ENCODE measurements at regions not wholly inside any gene's neighbourhood (a gene's known extent, or its start where the extent isn't known, plus 50 kb on each side); places are given as distances from the start of the nearest gene placed in this dataset.

DNA sequence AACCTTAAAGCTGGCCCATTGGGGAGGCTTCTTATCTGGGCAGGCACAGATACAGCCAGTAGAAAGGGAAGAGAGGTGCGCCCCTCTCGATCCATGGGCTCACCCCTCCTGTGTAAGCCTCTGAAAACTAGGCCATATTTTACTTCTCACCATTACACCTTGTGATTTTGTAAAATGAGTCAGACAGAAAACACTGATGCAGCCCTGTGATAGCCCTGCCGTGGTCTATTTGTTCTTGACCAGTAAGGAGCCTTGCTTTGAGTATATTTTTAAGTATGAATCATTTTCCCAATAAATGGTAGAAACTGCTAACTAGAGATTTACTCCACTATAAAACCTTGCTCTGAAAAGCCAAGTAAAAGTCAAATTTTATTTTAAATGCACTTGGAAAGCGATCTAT lies 329.8 kb upstream of the MBL2 start:
- CTCF ChIA-PET, result no interaction called here
- Histone ChIP-seq H3K4me2 (ENCODE audit: low read length) (no peak overlapping the region), H3K4me3 (replicated peaks in 1 of 2; ENCODE audit: low read depth in 1 of 2, low read length in 2 of 2) (no peak overlapping the region), H2AFZ (ENCODE audit: low read depth, low read length, poor library complexity, severe bottlenecking) (no peak overlapping the region), H3K9me2 (ENCODE audit: insufficient read depth) (no peaks in the 10 kb centered on the region), H3K27me3 (ENCODE audit: insufficient read depth, low read length) (no peaks in the 10 kb centered on the region), H3K79me2 (ENCODE audit: insufficient read depth, low read length) (no peaks in the 10 kb centered on the region), H3K27ac (ENCODE audit: low read depth, low read length) (no peak overlapping the region), H4K20me1 (ENCODE audit: insufficient read depth) (no peaks in the 10 kb centered on the region), H3K36me3 (ENCODE audit: control insufficient read depth in 1 of 2, insufficient read depth in 2 of 2, low read length in 2 of 2) (no peaks in the 10 kb centered on the region), H3K4me1 (ENCODE audit: control insufficient read depth in 1 of 2, insufficient read depth in 2 of 2, low read length in 2 of 2) (no peaks in the 10 kb centered on the region), H3K9ac (ENCODE audit: low read length) (no peak overlapping the region), H3K9me3 (ENCODE audit: control insufficient read depth in 1 of 2, insufficient read depth in 1 of 2, low read depth in 1 of 2, low read length in 2 of 2) (peaks cover 3 to 15% of the 10 kb centered on the region in 2 experiments; a peak in 3 of 4 replicates)
- no TSS peak for BruUV-seq (replicated peaks)
- ATAC-seq (no peak), DNase-seq (ENCODE audit: low read depth, low spot score) (no peak)
- POLR2A ChIA-PET, result no interaction called here
- no peak for TF ChIP-seq POLR2A (IDR thresholded peaks at IDR 0.05; ENCODE audit: borderline replicate concordance, extremely low read depth, insufficient read depth, insufficient read length)
- TF ChIP-seq, protein P1, sequence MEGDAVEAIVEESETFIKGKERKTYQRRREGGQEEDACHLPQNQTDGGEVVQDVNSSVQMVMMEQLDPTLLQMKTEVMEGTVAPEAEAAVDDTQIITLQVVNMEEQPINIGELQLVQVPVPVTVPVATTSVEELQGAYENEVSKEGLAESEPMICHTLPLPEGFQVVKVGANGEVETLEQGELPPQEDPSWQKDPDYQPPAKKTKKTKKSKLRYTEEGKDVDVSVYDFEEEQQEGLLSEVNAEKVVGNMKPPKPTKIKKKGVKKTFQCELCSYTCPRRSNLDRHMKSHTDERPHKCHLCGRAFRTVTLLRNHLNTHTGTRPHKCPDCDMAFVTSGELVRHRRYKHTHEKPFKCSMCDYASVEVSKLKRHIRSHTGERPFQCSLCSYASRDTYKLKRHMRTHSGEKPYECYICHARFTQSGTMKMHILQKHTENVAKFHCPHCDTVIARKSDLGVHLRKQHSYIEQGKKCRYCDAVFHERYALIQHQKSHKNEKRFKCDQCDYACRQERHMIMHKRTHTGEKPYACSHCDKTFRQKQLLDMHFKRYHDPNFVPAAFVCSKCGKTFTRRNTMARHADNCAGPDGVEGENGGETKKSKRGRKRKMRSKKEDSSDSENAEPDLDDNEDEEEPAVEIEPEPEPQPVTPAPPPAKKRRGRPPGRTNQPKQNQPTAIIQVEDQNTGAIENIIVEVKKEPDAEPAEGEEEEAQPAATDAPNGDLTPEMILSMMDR (IDR thresholded peaks at IDR 0.05 in 2 of 3, conservative IDR thresholded peaks at IDR 0.05 in 1 of 3; ENCODE audit: borderline replicate concordance in 1 of 3, insufficient read depth in 1 of 3, low read depth in 2 of 3, low read length in 2 of 3), result no peak
- TF ChIP-seq YY1 (IDR thresholded peaks at IDR 0.05; ENCODE audit: extremely low read depth, insufficient replicate concordance, low read depth, low read length), result no peak
- TF ChIP-seq TCF7L2 (IDR thresholded peaks at IDR 0.05; ENCODE audit: borderline replicate concordance, extremely low read depth, insufficient read depth, insufficient read length), result no peak
- TF ChIP-seq, protein P2, sequence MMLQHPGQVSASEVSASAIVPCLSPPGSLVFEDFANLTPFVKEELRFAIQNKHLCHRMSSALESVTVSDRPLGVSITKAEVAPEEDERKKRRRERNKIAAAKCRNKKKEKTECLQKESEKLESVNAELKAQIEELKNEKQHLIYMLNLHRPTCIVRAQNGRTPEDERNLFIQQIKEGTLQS (IDR thresholded peaks at IDR 0.05), result no peak
- TF ChIP-seq SP1 (IDR thresholded peaks at IDR 0.05; ENCODE audit: low read depth), result no peak
- TF ChIP-seq ELF1 (IDR thresholded peaks at IDR 0.05; ENCODE audit: borderline replicate concordance, low read depth), result no peak
- TF ChIP-seq EZH2 (IDR thresholded peaks at IDR 0.05), result no peak
- no peak for TF ChIP-seq CBX3 (IDR thresholded peaks at IDR 0.05; ENCODE audit: low read depth)
- no peak for TF ChIP-seq CEBPB (IDR thresholded peaks at IDR 0.05; ENCODE audit: low read depth)
- no peak for TF ChIP-seq EGR1 (IDR thresholded peaks at IDR 0.05; ENCODE audit: low read depth)
- TF ChIP-seq, protein P3, sequence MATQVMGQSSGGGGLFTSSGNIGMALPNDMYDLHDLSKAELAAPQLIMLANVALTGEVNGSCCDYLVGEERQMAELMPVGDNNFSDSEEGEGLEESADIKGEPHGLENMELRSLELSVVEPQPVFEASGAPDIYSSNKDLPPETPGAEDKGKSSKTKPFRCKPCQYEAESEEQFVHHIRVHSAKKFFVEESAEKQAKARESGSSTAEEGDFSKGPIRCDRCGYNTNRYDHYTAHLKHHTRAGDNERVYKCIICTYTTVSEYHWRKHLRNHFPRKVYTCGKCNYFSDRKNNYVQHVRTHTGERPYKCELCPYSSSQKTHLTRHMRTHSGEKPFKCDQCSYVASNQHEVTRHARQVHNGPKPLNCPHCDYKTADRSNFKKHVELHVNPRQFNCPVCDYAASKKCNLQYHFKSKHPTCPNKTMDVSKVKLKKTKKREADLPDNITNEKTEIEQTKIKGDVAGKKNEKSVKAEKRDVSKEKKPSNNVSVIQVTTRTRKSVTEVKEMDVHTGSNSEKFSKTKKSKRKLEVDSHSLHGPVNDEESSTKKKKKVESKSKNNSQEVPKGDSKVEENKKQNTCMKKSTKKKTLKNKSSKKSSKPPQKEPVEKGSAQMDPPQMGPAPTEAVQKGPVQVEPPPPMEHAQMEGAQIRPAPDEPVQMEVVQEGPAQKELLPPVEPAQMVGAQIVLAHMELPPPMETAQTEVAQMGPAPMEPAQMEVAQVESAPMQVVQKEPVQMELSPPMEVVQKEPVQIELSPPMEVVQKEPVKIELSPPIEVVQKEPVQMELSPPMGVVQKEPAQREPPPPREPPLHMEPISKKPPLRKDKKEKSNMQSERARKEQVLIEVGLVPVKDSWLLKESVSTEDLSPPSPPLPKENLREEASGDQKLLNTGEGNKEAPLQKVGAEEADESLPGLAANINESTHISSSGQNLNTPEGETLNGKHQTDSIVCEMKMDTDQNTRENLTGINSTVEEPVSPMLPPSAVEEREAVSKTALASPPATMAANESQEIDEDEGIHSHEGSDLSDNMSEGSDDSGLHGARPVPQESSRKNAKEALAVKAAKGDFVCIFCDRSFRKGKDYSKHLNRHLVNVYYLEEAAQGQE (IDR thresholded peaks at IDR 0.05; ENCODE audit: low read depth), result no peak
- TF ChIP-seq JUND (IDR thresholded peaks at IDR 0.05), result no peak
- intact Hi-C loops (cut with micrococcal nuclease), result no loop called here
- RAD21 ChIA-PET (ENCODE audit: low non-redundant PET in 1 of 2, low total read pairs in 2 of 2, uncharacterized antibody in 2 of 2, unreplicated experiment in 2 of 2), result no interaction called here
